GM12878 (cell line): ENCODE measurements at regions not wholly inside any gene's neighbourhood (a gene's known extent, or its start where the extent isn't known, plus 50 kb on each side); places are given as distances from the start of the nearest gene placed in this dataset.

ENCODE experiments used
- ATAC-seq: fragments of 200-7000 bp; cut with Tn5 transposase; 3 replicates; pipeline ENCODE4 v1.9.1; 2020; ENCODE audit warnings: mild to moderate bottlenecking, moderate library complexity
- BruUV-seq: library from RNA; stranded (reverse); fragments of 400-500 nt; replicated peaks from 2 replicates; lab custom pipeline; 2021; lab: Mats Ljungman, UMichigan
- CTCF ChIA-PET: fragments of 300-600 bp; sonication (Branson Sonifier 250); formaldehyde crosslinking; extraction: SDS; loops from one replicate; lab custom pipeline; 2021; ENCODE audit warnings: inconsistent platforms; lab: Yijun Ruan, JAX
- POLR2A ChIA-PET: fragments of 350-600 bp; formaldehyde crosslinking; extraction: SDS; loops from one replicate; lab custom pipeline; 2021; ENCODE audit warnings: inconsistent platforms; lab: Charles Lee
- RAD21 ChIA-PET: fragments of 300-600 bp; sonication (Branson Sonifier 250); formaldehyde crosslinking; loops from one replicate; lab custom pipeline; 2023; ENCODE audit warnings: antibody characterized with exemption; ENCODE audit not compliant: unreplicated experiment; lab: Charles Lee
- SMC1A ChIA-PET: fragments of 300-600 bp; sonication (Branson Sonifier 250); formaldehyde crosslinking; loops from one replicate; lab custom pipeline; 2023; ENCODE audit not compliant: unreplicated experiment, uncharacterized antibody; lab: Charles Lee
- DNase-seq: peaks from one replicate; pipeline ENCODE4 v3.0.0-alpha.2; 2011; ENCODE audit warnings: low read depth, low spot score
- FAIRE-seq: peaks from 3 replicates; lab custom pipeline; 2011; peaks lifted over from hg19 to GRCh38; lab: Jason Lieb, UNC
- H2AFZ ChIP-seq: 2 replicates; pipeline ENCODE4 v1.6.0; 2011; ENCODE audit warnings: low read depth, low read length, control low read depth; ENCODE audit not compliant: control insufficient read depth
- H3K27ac ChIP-seq: 2 replicates; pipeline ENCODE4 v1.5.1; 2011; ENCODE audit warnings: control low read depth; ENCODE audit not compliant: control insufficient read depth, insufficient read depth
- H3K27me3 ChIP-seq, 2 experiments: replicated peaks in 1 of 2; 2 replicates each; pipeline versions ENCODE4 v1.6.0 to v1.6.1; 2011; ENCODE audit warnings: low read length in 1 of 2; ENCODE audit not compliant: control insufficient read depth in 2 of 2, insufficient read depth in 2 of 2
- H3K36me3 ChIP-seq, 2 experiments: 2 replicates each; pipeline ENCODE4 v1.5.1; 2011; ENCODE audit warnings: low read length in 1 of 2; ENCODE audit not compliant: control insufficient read depth in 2 of 2, insufficient read depth in 2 of 2
- H3K4me1 ChIP-seq: 2 replicates; pipeline ENCODE4 v1.6.1; 2011; ENCODE audit warnings: mild to moderate bottlenecking, low read length, moderate library complexity, mixed read lengths; ENCODE audit not compliant: control insufficient read depth, insufficient read depth
- H3K4me2 ChIP-seq: 2 replicates; pipeline ENCODE4 v1.6.0; 2011; ENCODE audit warnings: control low read depth; ENCODE audit not compliant: control insufficient read depth, insufficient read depth
- H3K4me3 ChIP-seq: fragments of 200-600 bp; sonication (generic); 2 replicates; pipeline ENCODE4 v1.5.1; 2016
- H3K79me2 ChIP-seq: 2 replicates; pipeline ENCODE4 v1.6.0; 2011; ENCODE audit warnings: low read length; ENCODE audit not compliant: control insufficient read depth, insufficient read depth
- H3K9ac ChIP-seq: 2 replicates; pipeline ENCODE4 v1.8.0; 2011; ENCODE audit warnings: low read length, control low read depth, mixed read lengths; ENCODE audit not compliant: control insufficient read depth, insufficient read depth
- H3K9me3 ChIP-seq: replicated peaks from 3 replicates; pipeline ENCODE4 v1.5.1; 2011; ENCODE audit warnings: mild to moderate bottlenecking, low read length; ENCODE audit not compliant: control insufficient read depth, insufficient read depth
- H4K20me1 ChIP-seq: 2 replicates; pipeline ENCODE4 v1.6.0; 2011; ENCODE audit not compliant: control insufficient read depth, insufficient read depth
- CHD2 ChIP-seq: IDR thresholded peaks from 2 replicates; pipeline ENCODE4 v1.6.1; 2011; ENCODE audit warnings: low read depth, low read length, improper control_type of control experiment, borderline replicate concordance
- NR2F1 ChIP-seq: fragments of 450-650 bp; conservative IDR thresholded peaks from 2 replicates; pipeline ENCODE4 v1.6.1; 2017; ENCODE audit warnings: mild to moderate bottlenecking
- POLR2A ChIP-seq: IDR thresholded peaks from 2 replicates; pipeline ENCODE4 v1.6.1; 2011; ENCODE audit warnings: low read depth, mild to moderate bottlenecking, low read length
- SP1 ChIP-seq: IDR thresholded peaks from one replicate; pipeline ENCODE4 v1.6.1; 2011; ENCODE audit warnings: low read depth, low read length
- TARDBP ChIP-seq: IDR thresholded peaks from 2 replicates; pipeline ENCODE4 v1.6.1; 2016; ENCODE audit warnings: borderline replicate concordance
- TBL1XR1 ChIP-seq: IDR thresholded peaks from 2 replicates; pipeline ENCODE4 v1.6.1; 2012; ENCODE audit warnings: low read depth, low read length, improper control_type of control experiment
- TCF7 ChIP-seq: IDR thresholded peaks from 2 replicates; pipeline ENCODE4 v1.6.1; 2014; ENCODE audit warnings: antibody characterized with exemption, borderline replicate concordance
- ZSCAN29 ChIP-seq: fragments of 450-650 bp; IDR thresholded peaks from 2 replicates; pipeline ENCODE4 v1.6.1; 2017; ENCODE audit warnings: mild to moderate bottlenecking, moderate library complexity
- WGBS: methylation state at CpG from one replicate; pipeline ENCODE4 v1.1.6; 2016; ENCODE audit warnings: low lambda C conversion rate; ENCODE audit not compliant: insufficient replicate concordance, insufficient coverage; ENCODE audit errors: missing lambda C conversion rate; 5-methylcytosine and 5-hydroxymethylcytosine counted together
- in situ Hi-C: fragments of 300-500 bp; cut with MboI; formaldehyde crosslinking; loops from 9 replicates; pipeline ENCODE4 v1.14.3; 2018; ENCODE audit warnings: mixed read lengths
- intact Hi-C: fragments of 100-400 bp; cut with micrococcal nuclease; formaldehyde crosslinking; loops from one replicate; pipeline ENCODE4 v1.14.2; 2022; ENCODE audit not compliant: unreplicated experiment
- TF ChIP-seq, protein P1 (sequence below): fragments of 450-650 bp; IDR thresholded peaks from 2 replicates; pipeline ENCODE4 v1.6.1; 2018; ENCODE audit warnings: mild to moderate bottlenecking, low read depth, moderate library complexity; ENCODE audit not compliant: partially characterized antibody
- TF ChIP-seq, protein P2 (sequence below): fragments of 450-650 bp; conservative IDR thresholded peaks from 2 replicates; pipeline ENCODE4 v1.6.1; 2017; ENCODE audit warnings: mild to moderate bottlenecking, moderate library complexity

- in situ Hi-C loops (no loop called here), intact Hi-C loops (no loop called here)
- ATAC-seq = no peak
- Histone ChIP-seq H3K36me3 (no peaks in the 10 kb centered on the region), H3K9me3 (no peaks in the 10 kb centered on the region), H3K4me1 (no peaks in the 10 kb centered on the region), H2AFZ (no peak overlapping the region), H3K27me3 (no peaks in the 10 kb centered on the region), H3K9ac (no peak overlapping the region), H3K4me2 (no peak overlapping the region), H3K4me3 (no peak overlapping the region), H3K79me2 (no peaks in the 10 kb centered on the region), H4K20me1 (no peaks in the 10 kb centered on the region), H3K27ac (no peak overlapping the region)
- TF ChIP-seq, protein P1, sequence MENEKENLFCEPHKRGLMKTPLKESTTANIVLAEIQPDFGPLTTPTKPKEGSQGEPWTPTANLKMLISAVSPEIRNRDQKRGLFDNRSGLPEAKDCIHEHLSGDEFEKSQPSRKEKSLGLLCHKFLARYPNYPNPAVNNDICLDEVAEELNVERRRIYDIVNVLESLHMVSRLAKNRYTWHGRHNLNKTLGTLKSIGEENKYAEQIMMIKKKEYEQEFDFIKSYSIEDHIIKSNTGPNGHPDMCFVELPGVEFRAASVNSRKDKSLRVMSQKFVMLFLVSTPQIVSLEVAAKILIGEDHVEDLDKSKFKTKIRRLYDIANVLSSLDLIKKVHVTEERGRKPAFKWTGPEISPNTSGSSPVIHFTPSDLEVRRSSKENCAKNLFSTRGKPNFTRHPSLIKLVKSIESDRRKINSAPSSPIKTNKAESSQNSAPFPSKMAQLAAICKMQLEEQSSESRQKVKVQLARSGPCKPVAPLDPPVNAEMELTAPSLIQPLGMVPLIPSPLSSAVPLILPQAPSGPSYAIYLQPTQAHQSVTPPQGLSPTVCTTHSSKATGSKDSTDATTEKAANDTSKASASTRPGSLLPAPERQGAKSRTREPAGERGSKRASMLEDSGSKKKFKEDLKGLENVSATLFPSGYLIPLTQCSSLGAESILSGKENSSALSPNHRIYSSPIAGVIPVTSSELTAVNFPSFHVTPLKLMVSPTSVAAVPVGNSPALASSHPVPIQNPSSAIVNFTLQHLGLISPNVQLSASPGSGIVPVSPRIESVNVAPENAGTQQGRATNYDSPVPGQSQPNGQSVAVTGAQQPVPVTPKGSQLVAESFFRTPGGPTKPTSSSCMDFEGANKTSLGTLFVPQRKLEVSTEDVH = no peak
- no peak for TF ChIP-seq CHD2
- no peak for DNase-seq
- ChIA-PET POLR2A (no interaction called here), CTCF (interaction anchor here (0.6 kb wide), 1 partner anchor 448 kb away, joined by 5 read pairs; no protein-coding TSS in a partner anchor), RAD21 (no interaction called here), SMC1A (no interaction called here)
- FAIRE-seq = no peak
- BruUV-seq = no TSS peak
Observed at GRCh38 chr6:94645191-94645590, 932.1 kb upstream of the MANEA start.

GRCh38 chr6:94639564-94639963 lies 937.8 kb upstream of the MANEA start:
- WGBS = 31% methylated on average over 5 of the region's 5 CpGs
- intact Hi-C loops = no loop called here
- ChIA-PET CTCF (no interaction called here), SMC1A (no interaction called here), RAD21 (no interaction called here), POLR2A (no interaction called here)
- no peak for DNase-seq
- ATAC-seq = no peak
- Histone ChIP-seq H3K36me3 (no peaks in the 10 kb centered on the region), H2AFZ (no peak overlapping the region), H3K27ac (no peak overlapping the region), H3K27me3 (no peaks in the 10 kb centered on the region), H4K20me1 (no peaks in the 10 kb centered on the region), H3K79me2 (no peaks in the 10 kb centered on the region), H3K9ac (no peak overlapping the region), H3K9me3 (no peaks in the 10 kb centered on the region), H3K4me1 (no peaks in the 10 kb centered on the region), H3K4me3 (no peak overlapping the region), H3K4me2 (no peak overlapping the region)
- TF ChIP-seq POLR2A (no peak), SP1 (no peak), TBL1XR1 (no peak), ZSCAN29 (no peak), NR2F1 (no peak), TARDBP (no peak), TCF7 (no peak)
- TF ChIP-seq, protein P2, sequence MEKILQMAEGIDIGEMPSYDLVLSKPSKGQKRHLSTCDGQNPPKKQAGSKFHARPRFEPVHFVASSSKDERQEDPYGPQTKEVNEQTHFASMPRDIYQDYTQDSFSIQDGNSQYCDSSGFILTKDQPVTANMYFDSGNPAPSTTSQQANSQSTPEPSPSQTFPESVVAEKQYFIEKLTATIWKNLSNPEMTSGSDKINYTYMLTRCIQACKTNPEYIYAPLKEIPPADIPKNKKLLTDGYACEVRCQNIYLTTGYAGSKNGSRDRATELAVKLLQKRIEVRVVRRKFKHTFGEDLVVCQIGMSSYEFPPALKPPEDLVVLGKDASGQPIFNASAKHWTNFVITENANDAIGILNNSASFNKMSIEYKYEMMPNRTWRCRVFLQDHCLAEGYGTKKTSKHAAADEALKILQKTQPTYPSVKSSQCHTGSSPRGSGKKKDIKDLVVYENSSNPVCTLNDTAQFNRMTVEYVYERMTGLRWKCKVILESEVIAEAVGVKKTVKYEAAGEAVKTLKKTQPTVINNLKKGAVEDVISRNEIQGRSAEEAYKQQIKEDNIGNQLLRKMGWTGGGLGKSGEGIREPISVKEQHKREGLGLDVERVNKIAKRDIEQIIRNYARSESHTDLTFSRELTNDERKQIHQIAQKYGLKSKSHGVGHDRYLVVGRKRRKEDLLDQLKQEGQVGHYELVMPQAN = no peak
- no TSS peak for BruUV-seq
- FAIRE-seq = no peak
- in situ Hi-C loops = no loop called here
